22Rv1 (cell line): ENCODE measurements at regions not wholly inside any gene's neighbourhood (a gene's known extent, or its start where the extent isn't known, plus 50 kb on each side); places are given as distances from the start of the nearest gene placed in this dataset.

Experiments
- CTCF ChIP-seq: fragments of 450-650 bp; IDR thresholded peaks from 2 replicates; pipeline ENCODE4 v1.5.1; 2017; ENCODE audit warnings: mild to moderate bottlenecking
- ZFX ChIP-seq: fragments of 450-650 bp; IDR thresholded peaks from 2 replicates; pipeline ENCODE4 v1.6.1; 2017; ENCODE audit warnings: antibody characterized with exemption, borderline replicate concordance

DNA sequence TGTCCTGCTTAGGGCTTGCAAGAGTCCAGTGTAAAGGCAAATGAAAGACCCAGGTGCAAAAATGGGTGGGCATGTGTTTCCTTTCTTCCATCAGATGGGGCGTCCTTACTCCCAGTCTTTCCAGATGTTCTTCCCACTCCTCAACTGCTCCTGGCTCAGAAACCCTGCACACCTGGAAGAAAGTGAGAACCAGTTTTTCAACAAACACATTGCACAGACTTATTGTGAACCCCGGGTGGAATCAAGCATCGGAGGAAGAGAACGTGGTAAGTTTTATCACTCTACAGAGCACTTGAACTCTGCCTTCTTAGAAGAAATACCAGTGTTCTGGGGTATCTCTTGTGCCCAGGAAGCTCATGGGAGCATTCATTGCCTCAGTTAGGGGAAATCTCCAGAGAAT lies 93.3 kb downstream of the TMX1 start:
- no peak for TF ChIP-seq CTCF
- TF ChIP-seq ZFX: no peak
